ENCODE measurements at regions not wholly inside any gene's neighbourhood (a gene's known extent, or its start where the extent isn't known, plus 50 kb on each side); places are given as distances from the start of the nearest gene placed in this dataset.

DNA sequence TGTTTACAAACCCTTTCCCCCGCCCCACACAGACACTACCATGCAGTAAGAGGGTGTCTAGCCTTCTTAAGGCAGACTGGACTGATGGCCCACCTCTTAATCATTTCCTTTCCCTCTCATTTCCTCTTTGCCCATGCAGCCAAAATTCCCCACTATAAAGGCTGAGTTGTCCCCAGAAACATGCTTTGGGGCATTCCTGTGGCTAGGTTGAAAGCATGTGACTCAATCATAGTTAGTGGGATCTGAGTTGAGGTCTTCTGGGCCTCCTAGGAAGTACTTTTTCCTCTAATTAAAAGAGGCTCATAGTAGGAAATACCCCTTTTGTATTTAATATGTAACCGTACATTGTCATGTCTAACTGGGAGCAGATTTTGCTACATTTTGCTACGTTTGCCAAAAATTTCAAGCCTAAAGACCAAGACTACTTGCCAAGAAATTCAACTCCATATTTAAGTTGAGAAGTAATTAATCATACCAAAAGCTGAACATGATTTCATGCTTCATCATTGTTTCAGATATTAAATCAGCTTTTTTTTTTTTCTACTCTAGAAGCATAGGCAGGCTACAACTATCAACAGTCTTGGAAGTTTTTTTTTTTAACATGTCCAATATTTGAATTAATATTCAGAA, 174.7 kb downstream of the ADGRL4 start:
- TF ChIP-seq, protein P1, sequence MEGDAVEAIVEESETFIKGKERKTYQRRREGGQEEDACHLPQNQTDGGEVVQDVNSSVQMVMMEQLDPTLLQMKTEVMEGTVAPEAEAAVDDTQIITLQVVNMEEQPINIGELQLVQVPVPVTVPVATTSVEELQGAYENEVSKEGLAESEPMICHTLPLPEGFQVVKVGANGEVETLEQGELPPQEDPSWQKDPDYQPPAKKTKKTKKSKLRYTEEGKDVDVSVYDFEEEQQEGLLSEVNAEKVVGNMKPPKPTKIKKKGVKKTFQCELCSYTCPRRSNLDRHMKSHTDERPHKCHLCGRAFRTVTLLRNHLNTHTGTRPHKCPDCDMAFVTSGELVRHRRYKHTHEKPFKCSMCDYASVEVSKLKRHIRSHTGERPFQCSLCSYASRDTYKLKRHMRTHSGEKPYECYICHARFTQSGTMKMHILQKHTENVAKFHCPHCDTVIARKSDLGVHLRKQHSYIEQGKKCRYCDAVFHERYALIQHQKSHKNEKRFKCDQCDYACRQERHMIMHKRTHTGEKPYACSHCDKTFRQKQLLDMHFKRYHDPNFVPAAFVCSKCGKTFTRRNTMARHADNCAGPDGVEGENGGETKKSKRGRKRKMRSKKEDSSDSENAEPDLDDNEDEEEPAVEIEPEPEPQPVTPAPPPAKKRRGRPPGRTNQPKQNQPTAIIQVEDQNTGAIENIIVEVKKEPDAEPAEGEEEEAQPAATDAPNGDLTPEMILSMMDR (IDR thresholded peaks at IDR 0.05) = no peak
- TF ChIP-seq EP300 (IDR thresholded peaks at IDR 0.05) (no peak), POLR2A (IDR thresholded peaks at IDR 0.05) (no peak), POLR2AphosphoS5 (IDR thresholded peaks at IDR 0.05) (no peak)
